ENCODE measurements at regions not wholly inside any gene's neighbourhood (a gene's known extent, or its start where the extent isn't known, plus 50 kb on each side); places are given as distances from the start of the nearest gene placed in this dataset.

DNA sequence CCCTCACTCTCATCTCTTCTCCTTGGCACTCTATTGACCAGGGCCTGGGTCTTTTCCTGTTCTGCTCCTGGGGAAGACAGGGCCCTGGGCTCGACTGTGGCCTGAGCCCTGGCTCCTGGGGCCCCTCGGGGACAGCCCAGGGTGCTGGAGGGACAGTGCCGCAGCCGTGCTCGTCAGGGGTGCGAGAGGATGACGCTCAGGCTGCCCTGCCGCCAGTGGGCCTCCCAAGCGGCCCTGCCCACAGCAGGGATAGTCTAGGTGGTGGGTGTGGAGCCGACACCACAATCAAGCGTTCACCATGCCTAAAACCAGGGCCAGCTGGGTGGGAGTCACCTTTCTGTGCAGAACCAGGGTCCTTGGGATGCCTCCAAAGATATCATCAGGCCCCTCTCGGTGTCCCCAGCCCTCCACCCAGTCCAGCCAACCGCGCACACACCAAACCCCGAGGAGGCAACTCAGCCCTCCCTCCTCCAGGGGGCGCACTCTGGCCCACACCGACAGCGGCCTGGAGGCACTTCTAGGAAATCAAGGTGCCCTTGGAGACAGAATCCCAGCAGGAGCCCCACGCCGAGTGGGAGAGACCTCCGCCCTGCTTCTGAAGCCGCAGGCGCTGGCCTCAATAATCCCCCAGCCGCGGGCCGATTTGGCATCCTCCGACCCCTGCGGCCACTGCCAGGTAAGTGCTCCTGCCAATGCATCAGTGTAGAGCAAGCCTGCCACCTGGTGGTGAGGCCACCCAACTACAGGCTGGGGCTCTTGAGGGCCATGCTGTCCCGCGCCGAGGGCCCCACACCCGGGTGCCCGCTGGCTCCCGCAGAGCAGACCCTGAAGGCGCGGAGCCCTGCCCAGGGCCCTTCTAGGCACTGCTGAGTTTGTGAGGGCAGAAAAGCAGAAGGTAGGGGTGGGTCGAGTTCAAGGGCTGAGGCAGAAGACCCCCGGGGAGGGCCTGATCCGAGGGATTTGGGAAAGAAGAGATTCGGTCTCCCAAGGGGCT lies 496.4 kb downstream of the BUD13 start:
- peak; percentile 84 for DNase-seq

DNA sequence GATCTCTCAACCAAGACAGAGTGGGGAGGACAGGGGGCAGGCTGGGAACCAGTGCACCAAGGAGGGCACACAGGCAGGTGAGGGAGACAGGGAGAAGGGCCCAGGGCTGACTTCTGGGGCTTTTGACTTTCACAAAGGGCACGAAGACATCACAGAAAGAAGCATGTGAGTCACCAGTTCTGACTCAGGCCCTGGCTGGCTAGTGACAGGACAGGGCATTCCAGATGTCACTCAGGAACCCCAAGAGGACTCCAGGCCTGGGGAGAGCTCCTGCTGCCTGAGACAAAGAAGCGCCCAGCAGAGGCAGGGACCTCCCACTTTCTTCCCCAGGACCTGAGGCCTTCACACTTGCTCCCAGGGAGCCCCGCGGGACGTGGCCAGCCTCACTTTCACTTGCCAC lies 497.2 kb downstream of the BUD13 start:
- DNase-seq, result no peak

DNA sequence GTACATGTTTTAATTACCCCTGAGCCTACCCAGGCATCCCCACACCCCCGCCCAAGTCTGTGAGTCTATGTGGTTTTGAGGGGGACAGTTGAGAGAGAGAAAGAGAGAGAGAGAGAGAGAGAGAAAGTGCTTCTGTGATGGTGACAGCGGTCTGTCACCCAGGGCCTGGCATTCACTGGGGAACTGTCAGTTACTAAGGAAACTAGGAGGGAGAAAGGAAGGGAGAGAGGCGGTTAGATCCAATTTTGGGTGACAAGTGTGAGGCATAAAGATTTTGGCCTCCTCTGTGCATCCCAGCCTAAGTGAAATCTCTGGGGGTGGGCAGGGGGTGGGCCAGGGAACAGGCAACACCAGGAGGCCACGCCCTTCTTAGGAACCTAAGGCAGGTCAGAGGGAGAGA lies 498.3 kb downstream of the BUD13 start:
- DNase-seq, result no peak

DNA sequence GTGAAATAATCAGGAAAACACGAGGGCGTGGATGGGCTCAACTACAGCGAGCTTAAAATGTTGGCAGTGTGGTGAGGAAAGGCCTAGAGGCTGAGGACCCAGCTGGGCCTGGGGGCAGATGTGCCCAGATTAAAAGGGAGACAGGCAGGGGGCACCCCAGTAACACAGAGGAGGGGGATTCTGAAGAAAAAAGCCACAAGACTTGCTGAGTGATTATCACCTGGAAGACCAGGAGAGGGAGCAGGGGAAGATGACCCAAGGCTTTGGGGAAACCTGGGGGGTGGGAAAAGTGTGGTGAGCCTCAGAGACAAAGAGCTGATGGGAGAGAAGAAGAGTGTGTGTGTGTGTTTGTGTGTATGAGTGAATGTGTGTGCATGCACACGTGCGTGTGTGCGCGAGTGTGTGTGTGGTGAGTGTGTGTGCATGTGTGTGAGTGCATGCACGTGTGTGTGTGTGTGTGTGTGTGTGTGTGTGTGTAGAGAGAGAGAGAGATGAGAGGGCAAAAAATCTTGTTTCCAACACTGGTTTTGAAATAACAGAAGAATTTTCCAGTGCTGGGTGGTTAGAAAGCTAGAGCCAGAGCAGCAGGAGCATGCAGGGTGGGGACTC lies 500.5 kb downstream of the BUD13 start:
- no peak for DNase-seq

DNA sequence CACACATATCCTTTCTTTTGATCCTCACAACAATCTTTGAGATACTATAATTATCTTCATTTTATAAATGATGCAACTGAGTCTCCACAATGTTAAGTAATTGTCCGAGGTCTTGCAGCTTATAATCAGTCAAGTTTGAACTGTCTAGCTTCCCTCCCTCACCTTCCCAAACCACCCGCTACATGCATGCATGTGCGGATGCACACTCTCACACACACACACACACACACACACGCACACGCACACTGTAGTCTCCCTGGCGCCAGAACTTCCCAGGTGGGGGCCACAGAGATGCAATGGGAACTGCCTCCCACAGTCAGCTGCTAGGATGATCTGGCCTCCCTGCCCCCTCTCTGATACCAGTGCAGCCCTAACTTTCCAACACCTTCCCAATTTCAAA lies 501.3 kb downstream of the BUD13 start:
- DNase-seq, result no peak

DNA sequence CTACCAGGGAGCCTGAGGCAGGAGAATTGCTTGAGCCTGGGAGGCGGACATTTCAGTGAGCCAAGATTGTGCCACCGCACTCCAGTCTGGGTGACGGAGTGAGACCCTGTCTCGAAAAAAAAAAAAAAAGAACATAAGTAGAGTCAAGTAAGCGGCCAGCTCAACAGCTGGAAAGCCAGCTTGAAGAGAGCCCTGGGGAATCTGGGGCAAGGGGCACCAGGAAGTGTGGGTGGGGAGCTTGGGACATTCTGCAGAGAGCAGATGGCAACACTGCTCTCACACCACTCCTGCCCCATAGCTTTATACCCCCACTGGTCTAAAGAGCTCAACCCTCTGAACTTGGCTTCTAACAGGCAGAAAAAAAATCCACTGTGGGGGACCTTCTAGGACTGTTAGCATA lies 505.6 kb downstream of the BUD13 start:
- DNase-seq, result no peak

DNA sequence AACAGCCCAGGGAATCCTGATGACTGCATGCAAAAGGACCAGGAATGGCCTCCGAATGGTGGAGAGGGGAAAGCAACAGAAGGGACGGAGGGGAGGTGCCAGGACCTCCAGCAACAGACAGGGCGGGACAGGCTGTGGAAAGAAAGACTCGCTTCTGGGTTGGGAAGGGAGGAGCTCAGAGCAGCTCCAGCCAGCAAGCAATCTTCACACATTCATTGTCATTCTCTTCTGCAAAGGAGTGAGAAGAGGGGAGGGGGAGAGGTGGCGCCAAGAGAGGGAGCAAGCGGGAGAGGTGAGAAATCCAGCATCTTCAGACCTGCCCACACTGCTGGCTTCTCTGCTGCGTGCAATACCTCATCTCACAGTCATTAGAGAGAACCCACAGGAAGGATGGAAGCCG lies 509.0 kb downstream of the BUD13 start:
- DNase-seq, result no peak

DNA sequence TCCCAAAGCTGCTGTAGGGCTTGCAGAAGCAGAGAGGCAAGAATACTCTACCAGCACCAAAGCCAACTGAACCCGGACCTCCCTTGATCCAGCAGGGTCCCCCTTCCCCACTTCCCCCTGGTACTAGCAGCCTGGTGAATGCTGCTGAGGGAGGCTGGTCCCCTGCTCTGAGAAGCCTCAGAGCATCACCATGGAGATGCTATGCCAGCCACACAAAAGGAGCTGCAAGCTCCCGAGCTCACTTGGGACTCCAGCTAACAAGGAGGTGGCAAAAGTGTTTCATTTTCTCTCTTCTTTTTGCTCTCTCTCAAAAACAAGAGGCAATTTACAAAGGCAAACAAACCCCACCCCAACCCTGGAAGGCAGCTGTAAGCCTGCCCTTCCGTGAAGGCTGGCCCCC lies 509.8 kb downstream of the BUD13 start:
- DNase-seq, result no peak

DNA sequence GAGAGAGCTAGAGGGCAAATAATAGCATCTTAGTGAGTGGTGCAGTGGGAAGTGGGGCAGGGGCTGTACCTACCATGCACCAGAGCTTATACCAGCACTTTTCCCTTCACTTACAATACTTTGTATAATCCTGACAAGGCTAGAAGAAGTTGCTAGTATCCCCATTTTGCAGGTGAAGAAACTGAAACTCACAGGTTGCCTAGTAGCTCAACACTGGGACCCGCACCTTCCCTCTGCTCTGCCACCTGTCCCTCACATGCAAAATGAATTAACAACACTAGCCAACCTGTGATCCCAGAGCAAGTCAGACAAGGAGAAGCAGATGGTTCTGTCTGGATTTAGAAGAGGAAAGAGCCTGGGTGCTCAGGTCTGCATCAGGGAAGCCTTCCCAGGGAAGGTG lies 510.4 kb downstream of the BUD13 start:
- no peak for DNase-seq

DNA sequence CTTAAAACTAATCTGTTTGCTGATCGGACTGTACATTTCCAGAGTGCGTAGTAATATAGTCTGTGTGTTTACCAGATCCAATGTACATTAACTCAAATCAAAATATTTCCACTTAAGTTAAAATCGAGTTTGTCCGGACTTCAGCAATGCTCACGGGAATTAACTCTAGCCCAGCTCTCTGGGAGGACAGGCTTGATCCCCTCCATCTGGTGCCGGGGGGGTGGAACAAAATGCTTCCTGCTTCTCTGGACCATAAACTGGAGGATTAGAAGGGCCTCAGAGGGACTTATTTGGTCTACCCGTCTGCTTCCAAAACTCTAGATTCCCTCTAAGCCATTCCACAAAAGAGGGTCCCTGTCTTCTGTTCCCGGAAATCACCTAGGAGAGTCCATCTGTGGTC lies 511.2 kb downstream of the BUD13 start:
- DNase-seq, result no peak

DNA sequence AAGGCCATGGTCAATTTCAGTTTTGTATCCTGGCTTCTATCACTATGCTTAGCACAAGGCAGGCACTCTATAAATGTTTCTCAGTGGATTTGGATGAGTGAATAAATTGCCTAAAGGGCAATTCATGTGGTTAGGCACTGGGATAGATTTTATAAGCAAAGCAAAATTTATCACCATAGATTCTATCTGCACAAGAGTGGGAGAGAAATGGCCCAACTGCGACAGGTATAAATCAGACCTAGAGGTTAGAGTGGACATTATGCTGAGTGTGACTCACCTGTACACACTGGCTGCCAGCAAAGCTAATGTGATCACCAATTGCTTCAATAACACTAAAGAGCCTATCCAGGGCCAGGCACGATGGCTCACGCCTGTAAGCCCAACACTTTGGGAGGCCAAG lies 514.0 kb downstream of the BUD13 start:
- no peak for DNase-seq

DNA sequence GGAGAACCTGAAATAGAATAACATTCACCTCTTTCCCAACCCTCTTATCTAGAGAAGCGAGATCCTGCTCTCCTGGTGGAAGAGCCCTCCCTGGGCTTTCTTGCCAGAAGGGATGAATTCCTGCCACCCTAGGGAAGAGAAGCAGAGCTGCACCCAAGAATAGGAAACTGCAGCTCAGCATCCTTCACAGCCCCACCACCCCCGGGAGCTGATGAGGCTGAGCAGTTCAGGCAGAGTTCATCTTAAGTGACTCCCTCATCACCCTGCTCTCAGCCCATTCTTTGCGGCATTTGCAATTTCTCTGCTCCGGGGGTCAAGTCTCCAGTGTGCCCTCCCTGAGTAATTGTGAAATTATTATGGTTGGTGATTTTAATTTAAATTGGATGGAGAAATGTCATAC lies 514.9 kb downstream of the BUD13 start:
- DNase-seq, result no peak

DNA sequence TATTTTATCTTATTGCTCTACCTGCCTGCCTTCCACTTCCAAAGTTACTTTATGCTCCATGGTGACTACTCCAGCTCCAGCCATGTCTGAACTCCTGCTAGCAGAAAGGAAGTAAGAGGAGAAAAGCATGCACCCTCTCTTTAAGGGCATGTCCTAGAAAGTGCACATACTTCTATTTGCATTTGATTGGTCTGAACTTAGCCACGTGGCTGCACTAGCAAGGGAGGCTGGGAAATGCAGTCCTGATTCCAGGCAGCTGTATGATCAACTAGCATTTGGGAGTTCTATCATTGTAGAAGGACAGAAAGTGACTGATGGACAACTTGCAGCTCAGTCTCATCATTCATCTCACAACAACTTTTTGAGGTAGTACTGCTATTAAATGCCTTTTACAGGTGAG lies 515.7 kb downstream of the BUD13 start:
- DNase-seq, result no peak

DNA sequence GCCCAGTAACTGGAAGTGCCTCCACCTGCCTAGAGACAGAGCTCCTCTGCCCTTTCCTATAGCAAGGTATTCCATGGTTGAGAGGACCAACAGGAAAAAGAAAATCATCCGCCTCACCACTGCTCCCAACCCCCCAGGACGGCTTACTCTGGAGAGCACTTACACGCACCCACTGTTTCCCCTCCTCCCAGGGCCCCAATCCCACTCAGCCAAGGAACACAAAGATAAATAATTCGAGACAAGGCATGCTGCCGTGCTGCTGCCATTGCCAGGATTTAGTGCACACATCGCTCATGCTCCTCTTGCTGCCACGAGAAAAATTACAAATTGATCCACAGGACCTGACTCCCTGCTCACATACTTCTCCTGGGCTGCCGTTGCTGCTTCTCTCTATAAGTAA lies 516.6 kb downstream of the BUD13 start:
- no peak for DNase-seq

DNA sequence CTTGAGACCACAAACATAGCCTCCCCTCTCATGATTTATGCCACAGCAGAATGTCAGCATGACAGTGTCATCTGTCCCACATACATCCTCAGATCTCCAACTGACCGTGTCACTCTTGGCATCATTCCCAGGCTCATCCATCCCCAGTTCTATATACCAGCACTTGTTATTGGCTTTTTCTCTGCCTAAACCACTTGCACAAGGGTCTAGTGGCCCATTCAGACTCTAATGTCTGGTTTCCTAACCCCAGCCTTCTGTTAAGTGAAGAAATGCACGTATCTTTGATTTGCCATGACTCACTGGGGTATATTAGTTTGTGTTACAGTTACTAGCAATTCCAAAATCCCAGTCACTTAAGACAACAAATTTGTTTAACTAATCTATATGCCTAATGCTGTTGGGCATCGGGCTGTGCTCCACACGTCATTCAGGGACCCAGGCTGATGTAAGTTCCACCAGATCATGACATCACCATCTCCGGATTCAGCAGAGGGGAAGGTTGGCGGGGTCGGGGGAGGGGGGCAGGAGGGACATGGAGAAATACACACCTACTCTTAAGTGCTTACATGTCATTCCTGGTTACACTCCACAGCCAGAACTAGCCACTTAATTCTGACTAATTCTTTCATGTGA lies 517.4 kb downstream of the BUD13 start:
- DNase-seq, result no peak

DNA sequence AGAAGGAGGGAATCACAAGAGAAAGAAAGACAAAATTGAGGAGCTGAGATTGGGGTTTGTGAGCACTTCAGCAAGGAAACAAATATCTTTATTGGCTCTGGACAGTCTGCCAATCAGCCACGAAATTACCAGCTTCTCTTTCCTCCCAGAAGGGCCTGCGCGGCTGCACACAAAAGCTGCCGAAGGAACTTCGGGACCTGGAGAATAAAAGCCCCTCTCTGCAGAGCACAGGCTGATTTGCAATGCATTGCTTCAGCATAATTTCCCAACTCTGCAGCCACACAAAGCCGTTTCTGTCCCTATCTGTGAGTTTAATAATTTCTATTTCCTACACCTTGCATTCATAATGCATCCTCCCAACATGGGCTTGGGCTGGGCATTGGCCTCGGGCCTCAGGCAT lies 522.6 kb downstream of the BUD13 start:
- DNase-seq, result no peak

DNA sequence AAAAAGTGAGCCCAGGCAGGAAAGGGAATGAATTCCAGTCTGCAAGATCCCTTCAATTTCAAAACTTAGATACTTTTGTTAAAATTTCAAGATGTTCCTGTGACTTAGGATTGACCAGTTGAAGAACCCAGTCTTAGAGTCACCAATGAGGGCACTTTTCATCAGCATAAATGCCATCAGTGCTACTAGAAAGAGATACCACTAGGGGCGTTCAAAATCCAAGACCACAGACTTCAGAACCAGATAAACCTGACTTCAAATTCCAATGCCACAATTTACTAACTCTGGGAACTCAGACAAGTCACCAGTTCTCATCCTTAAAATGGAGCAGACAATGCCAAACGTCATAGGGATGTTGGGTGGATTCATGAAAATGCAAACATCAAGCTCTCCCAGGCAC lies 523.2 kb downstream of the BUD13 start:
- DNase-seq, result no peak

DNA sequence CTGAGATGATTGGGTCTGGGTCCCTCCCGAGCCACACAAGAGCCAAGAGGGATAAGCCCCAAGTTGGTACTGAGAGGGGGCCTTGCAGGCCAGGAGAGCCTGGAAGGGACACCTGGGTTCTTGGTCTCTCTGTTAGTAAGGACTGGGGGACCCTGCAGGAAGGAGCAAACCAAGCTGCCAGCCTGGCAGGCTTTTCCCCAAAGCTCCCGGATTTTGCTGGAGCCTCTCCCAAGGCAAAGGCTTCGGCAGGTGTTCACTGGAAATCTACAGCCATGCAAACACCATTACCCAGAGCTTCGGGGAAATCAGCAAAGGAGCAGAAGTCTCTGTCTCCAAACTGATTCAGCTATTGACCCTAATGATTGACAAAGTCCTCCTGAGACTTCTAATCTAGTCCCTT lies 527.9 kb downstream of the BUD13 start:
- no peak for DNase-seq

DNA sequence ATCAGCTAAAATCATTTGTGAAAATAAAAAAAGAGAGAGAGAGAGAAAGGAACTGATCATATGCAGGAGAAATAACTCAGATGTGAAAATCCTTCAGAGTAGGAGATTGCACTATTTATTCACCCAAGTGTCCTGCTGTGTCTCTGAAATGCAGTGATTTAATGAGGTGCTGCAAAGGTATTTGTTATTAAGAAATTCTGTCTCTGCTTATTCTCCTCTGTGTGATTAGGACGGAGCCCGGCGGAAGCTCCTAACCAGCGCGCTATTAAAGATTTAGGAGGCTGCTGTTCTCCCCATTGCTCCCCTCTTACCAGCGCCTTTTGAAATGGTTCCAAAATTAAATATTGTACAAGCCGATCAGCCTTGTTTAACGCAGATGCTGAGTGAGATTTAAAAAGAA lies 528.3 kb downstream of the BUD13 start:
- DNase-seq, result no peak

DNA sequence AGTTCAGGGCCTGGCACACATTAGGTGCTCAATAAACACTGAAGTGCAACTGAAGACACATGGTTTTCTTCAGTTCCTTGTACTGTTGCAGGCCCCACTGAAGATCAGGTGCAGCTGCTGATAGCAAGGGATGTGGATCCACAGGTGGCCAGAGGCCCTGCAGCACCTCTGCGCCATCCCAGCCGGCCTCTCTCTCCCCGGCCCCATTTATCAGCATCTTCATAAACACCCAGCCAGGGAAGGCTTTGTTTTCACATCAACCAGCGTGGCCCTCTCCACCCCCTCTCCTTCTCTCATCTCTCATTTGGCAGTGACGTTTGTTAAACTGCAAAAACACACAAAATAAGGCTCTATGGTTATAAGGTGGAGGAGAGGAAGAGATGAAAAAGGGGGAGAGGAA lies 528.8 kb downstream of the BUD13 start:
- no peak for DNase-seq

DNA sequence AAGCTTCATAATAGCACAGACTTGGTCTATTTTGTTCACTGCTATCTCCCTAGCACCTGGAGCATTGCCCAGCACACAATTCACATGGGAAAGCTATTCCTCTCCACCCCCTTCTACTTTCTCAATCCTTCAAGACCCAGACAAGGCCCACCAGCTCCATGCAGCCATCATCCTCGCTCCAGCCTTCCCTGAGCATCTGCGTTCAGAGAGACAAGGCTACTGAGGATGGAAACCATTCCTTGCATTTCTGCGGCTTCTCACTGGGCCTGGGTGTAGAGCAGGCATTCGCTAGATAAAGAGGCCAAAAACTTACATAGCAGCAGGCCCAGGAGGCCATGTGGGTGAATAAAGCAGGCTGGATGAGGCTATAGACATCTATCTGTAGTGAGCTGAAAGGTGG lies 530.8 kb downstream of the BUD13 start:
- no peak for DNase-seq

DNA sequence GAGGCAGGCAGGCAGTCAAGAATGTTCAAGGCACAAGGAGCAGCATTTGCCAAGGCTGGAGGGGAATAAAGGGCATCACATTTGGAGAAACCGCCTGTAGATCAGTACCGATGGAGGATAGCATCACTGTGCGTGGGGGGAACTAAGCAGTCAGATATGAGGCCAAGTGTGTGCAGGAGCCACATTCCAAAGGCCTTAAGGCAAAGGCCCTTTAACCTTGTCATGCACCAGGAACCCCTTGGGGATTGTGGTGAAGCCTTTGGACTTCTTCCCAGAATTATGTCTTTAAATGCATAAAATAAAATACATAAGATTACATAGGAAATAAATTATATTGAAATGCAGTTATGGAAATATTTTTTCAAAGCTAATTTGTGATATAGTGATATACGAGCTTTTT lies 532.1 kb downstream of the BUD13 start:
- no peak for DNase-seq

DNA sequence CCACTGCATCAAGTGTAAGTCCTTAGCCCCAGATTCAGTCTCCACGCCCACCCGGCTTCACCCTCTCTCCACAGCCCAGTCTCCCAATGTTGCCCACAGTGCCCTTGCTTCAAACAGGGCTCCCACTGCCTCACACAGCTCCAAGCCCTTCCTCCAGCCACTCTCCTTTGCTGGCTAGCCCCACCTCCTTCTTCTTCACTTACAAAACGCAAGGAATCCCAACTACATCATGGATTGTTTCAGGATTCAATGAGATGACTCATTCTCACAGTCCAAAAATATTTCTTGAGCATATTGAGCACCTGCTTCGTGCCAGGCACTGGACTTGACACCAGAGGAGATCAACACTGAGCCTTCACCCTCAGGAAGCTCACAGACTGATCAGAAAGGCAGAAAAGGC lies 533.5 kb downstream of the BUD13 start:
- no peak for DNase-seq

DNA sequence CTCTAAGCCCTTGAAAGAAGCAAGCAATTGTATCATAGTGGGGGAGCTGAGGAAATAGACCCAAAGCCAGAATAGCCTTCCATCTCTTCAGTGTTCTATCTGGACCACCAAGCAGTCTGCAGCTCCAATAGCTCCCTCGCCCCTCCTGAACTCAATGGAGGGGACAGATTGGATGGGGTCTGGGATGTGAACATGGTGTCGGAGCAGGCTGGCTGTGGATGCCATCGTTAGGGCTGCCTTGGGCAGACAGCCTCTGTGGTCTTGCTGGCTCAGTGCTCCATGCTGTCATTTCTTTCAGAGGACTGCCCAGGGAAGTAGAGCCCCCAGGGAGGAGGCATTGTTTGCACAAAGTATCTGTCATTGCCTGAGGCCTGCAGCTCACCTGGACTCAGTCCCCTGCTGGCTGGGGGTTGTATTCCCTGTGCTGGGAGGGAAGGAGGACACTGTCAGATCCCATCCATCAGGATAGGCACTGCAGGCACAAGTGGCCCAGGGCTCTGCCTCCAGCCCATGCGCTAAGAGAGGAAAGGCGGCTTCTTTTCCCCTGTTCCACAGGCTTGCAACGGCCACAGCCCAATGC lies 537.7 kb downstream of the BUD13 start:
- DNase-seq, result no peak

Measured in stimulated activated CD4-positive, alpha-beta T cell treated with anti-CD3 and anti-CD28 coated beads, Interleukin-1b, Interleukin-23, amount 100 ng/mL, for 48 hours (primary cell).